GM23248 (cell line): ENCODE measurements at regions not wholly inside any gene's neighbourhood (a gene's known extent, or its start where the extent isn't known, plus 50 kb on each side); places are given as distances from the start of the nearest gene placed in this dataset.
A peak's percentile ranks its signal among the peaks of the same experiment; 100 is the strongest.

Experiments
- DNase-seq: peaks from one replicate; pipeline ENCODE4 v3.0.0-alpha.2; 2015
- H2AFZ ChIP-seq: fragments of 200-600 bp; sonication (generic); 2 replicates; pipeline ENCODE4 v1.6.1; 2016; ENCODE audit warnings: antibody characterized with exemption
- H3F3A ChIP-seq: fragments of 200-600 bp; sonication (generic); 2 replicates; pipeline ENCODE4 v1.6.1; 2016; ENCODE audit warnings: mild to moderate bottlenecking, antibody characterized with exemption, mixed run types; ENCODE audit not compliant: insufficient read depth
- H3K27ac ChIP-seq: fragments of 200-600 bp; sonication (generic); 2 replicates; pipeline ENCODE4 v1.5.1; 2016; ENCODE audit warnings: mild to moderate bottlenecking
- H3K27me3 ChIP-seq: fragments of 200-600 bp; sonication (generic); replicated peaks from 2 replicates; pipeline ENCODE4 v1.6.1; 2016; ENCODE audit warnings: mild to moderate bottlenecking; ENCODE audit not compliant: insufficient read depth
- H3K36me3 ChIP-seq: fragments of 200-600 bp; sonication (generic); 2 replicates; pipeline ENCODE4 v1.6.1; 2016; ENCODE audit warnings: low read depth, mild to moderate bottlenecking
- H3K4me1 ChIP-seq: fragments of 200-600 bp; sonication (generic); 2 replicates; pipeline ENCODE4 v1.6.1; 2016; ENCODE audit warnings: mild to moderate bottlenecking; ENCODE audit not compliant: insufficient read depth
- H3K4me2 ChIP-seq: fragments of 200-600 bp; sonication (generic); one replicate; pipeline ENCODE4 v1.6.1; 2016; ENCODE audit warnings: mild to moderate bottlenecking; ENCODE audit not compliant: unreplicated experiment
- H3K4me3 ChIP-seq: fragments of 200-600 bp; sonication (generic); 2 replicates; pipeline ENCODE4 v1.5.1; 2016; ENCODE audit warnings: mild to moderate bottlenecking
- H3K79me2 ChIP-seq: fragments of 200-600 bp; sonication (generic); 2 replicates; pipeline ENCODE4 v1.6.1; 2016; ENCODE audit warnings: mild to moderate bottlenecking; ENCODE audit not compliant: insufficient read depth
- H3K9ac ChIP-seq: fragments of 200-600 bp; sonication (generic); 2 replicates; pipeline ENCODE4 v1.6.1; 2016; ENCODE audit warnings: mild to moderate bottlenecking
- H3K9me2 ChIP-seq: fragments of 200-600 bp; sonication (generic); 2 replicates; pipeline ENCODE4 v1.6.1; 2016; ENCODE audit warnings: mixed run types, mild to moderate bottlenecking, moderate library complexity; ENCODE audit not compliant: insufficient read depth
- H3K9me3 ChIP-seq: fragments of 200-600 bp; sonication (generic); one replicate; pipeline ENCODE4 v1.6.1; 2017; ENCODE audit warnings: low read depth
- H4K20me1 ChIP-seq: fragments of 200-600 bp; sonication (generic); 2 replicates; pipeline ENCODE4 v1.6.0; 2016; ENCODE audit not compliant: insufficient read depth
- EZH2 ChIP-seq: fragments of 200-600 bp; sonication (generic); IDR thresholded peaks from 2 replicates; pipeline ENCODE4 v1.6.1; 2018; ENCODE audit warnings: antibody characterized with exemption, mild to moderate bottlenecking; ENCODE audit not compliant: insufficient read depth, poor library complexity, severe bottlenecking
- EZH2phosphoT487 ChIP-seq: fragments of 200-600 bp; sonication (generic); IDR thresholded peaks from 2 replicates; pipeline ENCODE4 v1.6.1; 2018; ENCODE audit warnings: antibody characterized with exemption, moderate library complexity, mild to moderate bottlenecking, low read depth; ENCODE audit not compliant: insufficient read depth
- WGBS, 2 experiments: methylation state at CpG; one replicate each; pipeline ENCODE4 v1.1.6; 2015 to 2017; ENCODE audit warnings: low lambda C conversion rate in 2 of 2, low coverage in 1 of 2; ENCODE audit errors: missing lambda C conversion rate in 2 of 2; 5-methylcytosine and 5-hydroxymethylcytosine counted together
- in situ Hi-C: fragments of 300-500 bp; cut with MboI; formaldehyde crosslinking; loops from 2 replicates; pipeline ENCODE4 v1.15.0; 2020

DNA sequence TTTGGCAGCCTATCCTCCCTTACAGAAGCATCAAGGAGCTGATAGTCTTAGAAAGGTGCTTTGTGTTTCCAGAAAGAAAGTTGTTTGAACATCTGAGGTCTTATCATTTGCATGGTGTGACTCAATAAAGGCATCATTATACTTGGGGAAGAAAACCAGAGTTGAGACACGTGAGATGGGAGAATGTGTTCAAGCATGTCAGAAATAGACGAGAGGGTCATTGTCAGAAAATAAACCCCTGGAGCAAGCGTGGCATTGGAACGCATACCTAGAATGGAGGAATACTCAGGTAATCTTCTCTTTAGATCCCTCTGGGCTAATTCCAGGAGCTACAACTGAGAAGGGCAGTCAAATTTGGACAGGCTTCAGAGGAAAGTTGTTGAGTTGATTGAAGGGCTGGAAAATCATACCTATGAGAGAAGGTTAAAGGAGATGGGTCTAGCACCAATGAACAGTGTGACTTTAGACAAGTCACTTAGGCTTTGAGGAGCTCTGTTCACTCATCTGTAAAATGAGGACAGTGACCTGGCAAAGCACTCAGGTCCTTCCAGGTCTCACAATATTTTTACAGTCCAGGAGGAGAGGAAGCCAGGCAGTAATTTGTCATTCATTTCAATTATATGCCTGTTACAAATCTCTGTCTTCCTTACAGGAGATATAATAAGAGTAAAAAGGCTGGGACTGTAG lies 101.3 kb upstream of the C1orf21 start:
- H2AFZ ChIP-seq, result no peak overlapping the region
- no peaks in the 10 kb centered on the region for H3K36me3 ChIP-seq
- no peaks in the 10 kb centered on the region for H3K9me3 ChIP-seq
- no peak for TF ChIP-seq EZH2phosphoT487
- no peak for TF ChIP-seq EZH2
- H3K27me3 ChIP-seq, result no peaks in the 10 kb centered on the region
- no peaks in the 10 kb centered on the region for H3K9me2 ChIP-seq
- H3K4me1 ChIP-seq, result 0 out of 2 replicates have a peak, but pooled peaks cover 6% of the 10 kb centered on the region
- H3K27ac ChIP-seq, result no peak overlapping the region
- no peak for DNase-seq
- WGBS, 2 experiments, result 94 to 95% methylated on average over 4 of the region's 4 CpGs
- H3K79me2 ChIP-seq, result no peaks in the 10 kb centered on the region
- in situ Hi-C loops, result no loop called here
- no peaks in the 10 kb centered on the region for H4K20me1 ChIP-seq
- no peak overlapping the region for H3K4me2 ChIP-seq
- H3F3A ChIP-seq, result peaks cover 9% of the 10 kb centered on the region; the same call in 1 of the 2 replicates
- H3K9ac ChIP-seq, result no peak overlapping the region
- no peak overlapping the region for H3K4me3 ChIP-seq

- Histone ChIP-seq H3K4me1 (0 out of 2 replicates have a peak, but pooled peaks cover 6% of the 10 kb centered on the region), H2AFZ (no peak overlapping the region), H3K79me2 (no peaks in the 10 kb centered on the region), H3F3A (peaks cover 9% of the 10 kb centered on the region; the same call in 1 of the 2 replicates), H3K27ac (no peak overlapping the region), H3K27me3 (no peaks in the 10 kb centered on the region), H3K36me3 (no peaks in the 10 kb centered on the region), H3K9me3 (no peaks in the 10 kb centered on the region), H3K4me3 (no peak overlapping the region), H3K9ac (no peak overlapping the region), H4K20me1 (no peaks in the 10 kb centered on the region), H3K4me2 (no peak overlapping the region), H3K9me2 (no peaks in the 10 kb centered on the region)
- no peak for DNase-seq
- in situ Hi-C loops, result no loop called here
- TF ChIP-seq EZH2, result no peak
- TF ChIP-seq EZH2phosphoT487, result no peak
- WGBS, 2 experiments, result 58 to 62% methylated on average over 8 of the region's 8 CpGs
Measured at GRCh38 chr1:184287001-184287400, 99.8 kb upstream of the C1orf21 start.

DNA sequence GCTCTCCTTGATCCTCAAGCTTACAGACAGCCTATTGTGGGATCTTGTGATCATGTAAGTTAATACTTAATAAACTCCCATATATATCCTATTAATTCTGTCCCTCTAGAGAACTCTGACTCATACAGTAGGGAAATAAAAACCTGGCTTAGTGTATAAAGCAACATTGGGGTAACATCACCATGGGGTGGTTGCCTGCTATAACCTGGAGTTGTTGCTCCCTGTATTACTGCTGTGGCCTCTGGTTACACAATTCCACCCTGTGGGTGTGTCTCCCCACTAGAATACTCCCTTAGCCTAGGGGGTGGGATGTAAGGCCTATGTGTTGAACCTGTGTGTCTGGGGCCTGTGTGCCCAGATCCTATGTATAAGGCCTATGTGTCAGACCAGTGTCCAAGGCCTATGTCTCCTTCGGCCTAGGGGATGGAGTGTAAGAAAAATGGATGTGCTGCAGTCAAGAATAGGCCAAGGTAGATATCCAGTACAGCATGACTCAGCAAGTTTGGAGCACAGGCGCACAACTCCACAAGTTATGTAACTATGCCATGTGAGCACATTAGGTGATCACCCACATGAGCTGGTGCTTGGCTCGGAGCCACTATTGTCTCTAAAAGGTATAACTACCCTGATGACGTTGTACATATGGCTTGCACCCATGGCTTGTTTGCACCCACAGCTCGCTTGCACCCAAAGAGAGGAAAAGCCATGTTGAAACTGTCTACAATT lies 96.8 kb upstream of the C1orf21 start:
- Histone ChIP-seq H2AFZ (no peak overlapping the region), H3K36me3 (no peaks in the 10 kb centered on the region), H3K27me3 (no peaks in the 10 kb centered on the region), H3K27ac (no peak overlapping the region), H3K79me2 (no peaks in the 10 kb centered on the region), H3K9me3 (no peaks in the 10 kb centered on the region), H3K4me2 (no peak overlapping the region), H3K9ac (no peak overlapping the region), H4K20me1 (no peaks in the 10 kb centered on the region), H3K9me2 (no peaks in the 10 kb centered on the region), H3K4me3 (no peak overlapping the region), H3F3A (no peaks in the 10 kb centered on the region), H3K4me1 (no peaks in the 10 kb centered on the region)
- TF ChIP-seq EZH2 (no peak), EZH2phosphoT487 (no peak)
- DNase-seq, result no peak
- in situ Hi-C loops, result no loop called here
- 85 to 90% methylated on average over 5 of the region's 5 CpGs for WGBS, 2 experiments

- peak; percentile 8 for DNase-seq
Measured at GRCh38 chr1:184291701-184292100, 95.1 kb upstream of the C1orf21 start.

More at GRCh38 chr1:184291701-184292100, 95.1 kb upstream of the C1orf21 start:
- Histone ChIP-seq H4K20me1 (no peaks in the 10 kb centered on the region), H3K36me3 (no peaks in the 10 kb centered on the region), H3K79me2 (no peaks in the 10 kb centered on the region), H2AFZ (no peak overlapping the region), H3K9me2 (no peaks in the 10 kb centered on the region), H3K27ac (no peak overlapping the region), H3K4me3 (no peak overlapping the region), H3F3A (peaks cover 8% of the 10 kb centered on the region; the same call in 1 of the 2 replicates), H3K4me1 (peaks cover 8% of the 10 kb centered on the region), H3K4me2 (no peak overlapping the region), H3K9ac (no peak overlapping the region), H3K27me3 (no peaks in the 10 kb centered on the region), H3K9me3 (no peaks in the 10 kb centered on the region)
- in situ Hi-C loops, result no loop called here
- 89 to 94% methylated on average over 3 of the region's 3 CpGs for WGBS, 2 experiments
- TF ChIP-seq EZH2phosphoT487 (no peak), EZH2 (no peak)
